PC-9 (cell line): ENCODE measurements at regions not wholly inside any gene's neighbourhood (a gene's known extent, or its start where the extent isn't known, plus 50 kb on each side); places are given as distances from the start of the nearest gene placed in this dataset.

Experiments
- CTCF ChIP-seq: fragments of 200-600 bp; sonication (generic); conservative IDR thresholded peaks from 2 replicates; pipeline ENCODE4 v1.6.1; 2017; ENCODE audit warnings: mixed run types, antibody characterized with exemption, mild to moderate bottlenecking, moderate library complexity
- EZH2 ChIP-seq: fragments of 200-600 bp; sonication (generic); IDR thresholded peaks from 2 replicates; pipeline ENCODE4 v1.8.0; 2017; ENCODE audit warnings: antibody characterized with exemption, low read depth

- TF ChIP-seq CTCF (no peak), EZH2 (no peak)
These were observed 147.3 kb downstream of the PCDH7 start for GRCh38 chr4:30867427-30867826.
